ENCODE measurements at regions not wholly inside any gene's neighbourhood (a gene's known extent, or its start where the extent isn't known, plus 50 kb on each side); places are given as distances from the start of the nearest gene placed in this dataset.

GRCh38 chr5:114700823-114701222 lies 339.0 kb downstream of the KCNN2 start:
- Histone ChIP-seq H3K27ac (ENCODE audit: low read depth in 1 of 2, low read length in 2 of 2) (no peak overlapping the region), H3K36me3 (ENCODE audit: control insufficient read depth in 4 of 4, insufficient read depth in 3 of 4, low read depth in 1 of 4, low read length in 3 of 4) (no peaks in the 10 kb centered on the region), H3K27me3 (ENCODE audit: control insufficient read depth in 4 of 4, insufficient read depth in 4 of 4, low read length in 3 of 4) (no peaks in the 10 kb centered on the region), H3K9me3 (ENCODE audit: control insufficient read depth in 4 of 4, low read length in 3 of 4) (no peaks in the 10 kb centered on the region), H3K4me3 (ENCODE audit: low read depth in 1 of 3, low read length in 3 of 3) (no peak overlapping the region), H3K4me1 (ENCODE audit: control insufficient read depth in 4 of 4, insufficient read depth in 4 of 4, low read length in 3 of 4) (no peaks in the 10 kb centered on the region), H3K9ac (ENCODE audit: low read depth in 1 of 2, low read length in 2 of 2) (no peak overlapping the region)
- no peak for DNase-seq (ENCODE audit: low spot score)
- WGBS, result 74% methylated on average over 3 of the region's 3 CpGs
- TF ChIP-seq ZBTB33 (IDR thresholded peaks at IDR 0.05) (no peak), YY1 (IDR thresholded peaks at IDR 0.05) (no peak), CTCF (IDR thresholded peaks at IDR 0.05; ENCODE audit: low read depth, low read length, missing input control) (no peak), HNF4G (IDR thresholded peaks at IDR 0.05) (no peak), SP1 (IDR thresholded peaks at IDR 0.05) (no peak), GABPA (IDR thresholded peaks at IDR 0.05 in 1 of 2, conservative IDR thresholded peaks at IDR 0.05 in 1 of 2) (no peak), EGR1 (IDR thresholded peaks at IDR 0.05; ENCODE audit: low read depth in 2 of 2) (no peak), JUND (IDR thresholded peaks at IDR 0.05) (no peak), TAF1 (conservative IDR thresholded peaks at IDR 0.05) (no peak), ATF3 (IDR thresholded peaks at IDR 0.05) (no peak), RAD21 (IDR thresholded peaks at IDR 0.05) (no peak), MAX (IDR thresholded peaks at IDR 0.05) (no peak), FOXA2 (IDR thresholded peaks at IDR 0.05) (no peak), FOXA1 (IDR thresholded peaks at IDR 0.05) (no peak), RXRA (IDR thresholded peaks at IDR 0.05) (no peak)
- TF ChIP-seq, protein P1, sequence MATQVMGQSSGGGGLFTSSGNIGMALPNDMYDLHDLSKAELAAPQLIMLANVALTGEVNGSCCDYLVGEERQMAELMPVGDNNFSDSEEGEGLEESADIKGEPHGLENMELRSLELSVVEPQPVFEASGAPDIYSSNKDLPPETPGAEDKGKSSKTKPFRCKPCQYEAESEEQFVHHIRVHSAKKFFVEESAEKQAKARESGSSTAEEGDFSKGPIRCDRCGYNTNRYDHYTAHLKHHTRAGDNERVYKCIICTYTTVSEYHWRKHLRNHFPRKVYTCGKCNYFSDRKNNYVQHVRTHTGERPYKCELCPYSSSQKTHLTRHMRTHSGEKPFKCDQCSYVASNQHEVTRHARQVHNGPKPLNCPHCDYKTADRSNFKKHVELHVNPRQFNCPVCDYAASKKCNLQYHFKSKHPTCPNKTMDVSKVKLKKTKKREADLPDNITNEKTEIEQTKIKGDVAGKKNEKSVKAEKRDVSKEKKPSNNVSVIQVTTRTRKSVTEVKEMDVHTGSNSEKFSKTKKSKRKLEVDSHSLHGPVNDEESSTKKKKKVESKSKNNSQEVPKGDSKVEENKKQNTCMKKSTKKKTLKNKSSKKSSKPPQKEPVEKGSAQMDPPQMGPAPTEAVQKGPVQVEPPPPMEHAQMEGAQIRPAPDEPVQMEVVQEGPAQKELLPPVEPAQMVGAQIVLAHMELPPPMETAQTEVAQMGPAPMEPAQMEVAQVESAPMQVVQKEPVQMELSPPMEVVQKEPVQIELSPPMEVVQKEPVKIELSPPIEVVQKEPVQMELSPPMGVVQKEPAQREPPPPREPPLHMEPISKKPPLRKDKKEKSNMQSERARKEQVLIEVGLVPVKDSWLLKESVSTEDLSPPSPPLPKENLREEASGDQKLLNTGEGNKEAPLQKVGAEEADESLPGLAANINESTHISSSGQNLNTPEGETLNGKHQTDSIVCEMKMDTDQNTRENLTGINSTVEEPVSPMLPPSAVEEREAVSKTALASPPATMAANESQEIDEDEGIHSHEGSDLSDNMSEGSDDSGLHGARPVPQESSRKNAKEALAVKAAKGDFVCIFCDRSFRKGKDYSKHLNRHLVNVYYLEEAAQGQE (IDR thresholded peaks at IDR 0.05), result no peak

Measured in liver (tissue), 8 donors.